ENCODE measurements at regions not wholly inside any gene's neighbourhood (a gene's known extent, or its start where the extent isn't known, plus 50 kb on each side); places are given as distances from the start of the nearest gene placed in this dataset.
A peak's percentile ranks its signal among the peaks of the same experiment; 100 is the strongest.

- ATAC-seq (ENCODE audit: low FRiP score): no peak
- WGBS, 2 donors: 87 to 93% methylated on average over 5 to 6 of the region's 6 CpGs
- intact Hi-C loops (cut with DNase I): no loop called here
Observed at GRCh38 chr13:111020546-111020945, 94.6 kb upstream of the ARHGEF7 start.

GRCh38 chr13:111020021-111020420 is 95.1 kb upstream of the ARHGEF7 start:
- DNase-seq: no peak
- intact Hi-C loops (cut with DNase I): no loop called here
- H3K36me3 ChIP-seq (ENCODE audit: control insufficient read depth in 1 of 2, insufficient read depth in 2 of 2, low read length in 1 of 2): no peaks in the 10 kb centered on the region
- H3K4me3 ChIP-seq (ENCODE audit: low read length in 2 of 2): no peak overlapping the region
- WGBS, 2 donors: 96 to 97% methylated on average over 24 of the region's 24 CpGs
- ATAC-seq (ENCODE audit: low FRiP score): no peak
- H3K9me3 ChIP-seq (ENCODE audit: control insufficient read depth, low read length): peaks cover 2% of the 10 kb centered on the region
- no peaks in the 10 kb centered on the region for H3K4me1 ChIP-seq (ENCODE audit: control insufficient read depth in 1 of 2, insufficient read depth in 2 of 2, low read length in 2 of 2)
- no peak overlapping the region for H3K27ac ChIP-seq (ENCODE audit: low read depth in 1 of 2, low read length in 2 of 2)
- no peaks in the 10 kb centered on the region for H3K27me3 ChIP-seq (ENCODE audit: control insufficient read depth in 1 of 2, insufficient read depth in 2 of 2, low read length in 1 of 2)

More at GRCh38 chr13:111020546-111020945, 94.6 kb upstream of the ARHGEF7 start:
- Histone ChIP-seq H3K4me3 (ENCODE audit: low read length in 2 of 2) (no peak overlapping the region), H3K9me3 (ENCODE audit: control insufficient read depth, low read length) (peaks cover 2% of the 10 kb centered on the region), H3K27me3 (ENCODE audit: control insufficient read depth in 1 of 2, insufficient read depth in 2 of 2, low read length in 1 of 2) (no peaks in the 10 kb centered on the region), H3K4me1 (ENCODE audit: control insufficient read depth in 1 of 2, insufficient read depth in 2 of 2, low read length in 2 of 2) (no peaks in the 10 kb centered on the region), H3K27ac (ENCODE audit: low read depth in 1 of 2, low read length in 2 of 2) (no peak overlapping the region), H3K36me3 (ENCODE audit: control insufficient read depth in 1 of 2, insufficient read depth in 2 of 2, low read length in 1 of 2) (no peaks in the 10 kb centered on the region)
- no peak for DNase-seq

- no peak for ATAC-seq (ENCODE audit: low FRiP score)
Observed at GRCh38 chr13:111017755-111018459, 97.2 kb upstream of the ARHGEF7 start.

GRCh38 chr13:111013196-111013595 is 98.3 kb upstream of the ANKRD10 start:
- intact Hi-C loops (cut with DNase I): loop anchor here in 1 of 2 donors (5.0 kb wide), 1 partner anchor 34 kb away; no protein-coding TSS in a partner anchor
- H3K4me3 ChIP-seq (ENCODE audit: low read length in 2 of 2): no peak overlapping the region
- H3K36me3 ChIP-seq (ENCODE audit: control insufficient read depth in 1 of 2, insufficient read depth in 2 of 2, low read length in 1 of 2): no peaks in the 10 kb centered on the region
- DNase-seq (no peak), ATAC-seq (ENCODE audit: low FRiP score) (no peak)
- H3K27ac ChIP-seq (ENCODE audit: low read depth in 1 of 2, low read length in 2 of 2): no peak overlapping the region
- whole genome bisulfite sequencing, 2 donors: 83 to 88% methylated on average over 3 of the region's 3 CpGs
- no peaks in the 10 kb centered on the region for H3K27me3 ChIP-seq (ENCODE audit: control insufficient read depth in 1 of 2, insufficient read depth in 2 of 2, low read length in 1 of 2)
- no peaks in the 10 kb centered on the region for H3K4me1 ChIP-seq (ENCODE audit: control insufficient read depth in 1 of 2, insufficient read depth in 2 of 2, low read length in 2 of 2)
- H3K9me3 ChIP-seq (ENCODE audit: control insufficient read depth, low read length): no peaks in the 10 kb centered on the region

More at GRCh38 chr13:111017755-111018459, 97.2 kb upstream of the ARHGEF7 start:
- Histone ChIP-seq H3K9me3 (ENCODE audit: control insufficient read depth, low read length) (peaks cover 2% of the 10 kb centered on the region), H3K4me3 (ENCODE audit: low read length in 2 of 2) (no peak overlapping the region), H3K36me3 (ENCODE audit: control insufficient read depth in 1 of 2, insufficient read depth in 2 of 2, low read length in 1 of 2) (no peaks in the 10 kb centered on the region), H3K27ac (ENCODE audit: low read depth in 1 of 2, low read length in 2 of 2) (no peak overlapping the region), H3K4me1 (ENCODE audit: control insufficient read depth in 1 of 2, insufficient read depth in 2 of 2, low read length in 2 of 2) (no peaks in the 10 kb centered on the region), H3K27me3 (ENCODE audit: control insufficient read depth in 1 of 2, insufficient read depth in 2 of 2, low read length in 1 of 2) (no peaks in the 10 kb centered on the region)
- no peak for DNase-seq
- intact Hi-C loops (cut with DNase I): no loop called here
- WGBS, 2 donors: 89 to 91% methylated on average over 26 of the region's 26 CpGs

- Histone ChIP-seq H3K27ac (ENCODE audit: low read depth in 1 of 2, low read length in 2 of 2) (no peak overlapping the region), H3K9me3 (ENCODE audit: control insufficient read depth, low read length) (no peaks in the 10 kb centered on the region), H3K4me1 (ENCODE audit: control insufficient read depth in 1 of 2, insufficient read depth in 2 of 2, low read length in 2 of 2) (peaks cover 0 to 3% of the 10 kb centered on the region in 2 donors), H3K36me3 (ENCODE audit: control insufficient read depth in 1 of 2, insufficient read depth in 2 of 2, low read length in 1 of 2) (no peaks in the 10 kb centered on the region), H3K4me3 (ENCODE audit: low read length in 2 of 2) (no peak overlapping the region), H3K27me3 (ENCODE audit: control insufficient read depth in 1 of 2, insufficient read depth in 2 of 2, low read length in 1 of 2) (no peaks in the 10 kb centered on the region)
- intact Hi-C loops (cut with DNase I): loop anchor here in 1 of 2 donors (5.0 kb wide), 1 partner anchor 35 kb away; no protein-coding TSS in a partner anchor
- DNase-seq (no peak), ATAC-seq (ENCODE audit: low FRiP score) (no peak)
- WGBS, 2 donors: 89 to 92% methylated on average over 3 of the region's 3 CpGs
Observed at GRCh38 chr13:111011899-111012298, 97.0 kb upstream of the ANKRD10 start.

- Histone ChIP-seq H3K9me3 (ENCODE audit: control insufficient read depth, low read length) (no peaks in the 10 kb centered on the region), H3K4me1 (ENCODE audit: control insufficient read depth in 1 of 2, insufficient read depth in 2 of 2, low read length in 2 of 2) (peaks cover 0 to 3% of the 10 kb centered on the region in 2 donors), H3K4me3 (ENCODE audit: low read length in 2 of 2) (no peak overlapping the region), H3K27ac (ENCODE audit: low read depth in 1 of 2, low read length in 2 of 2) (no peak overlapping the region), H3K36me3 (ENCODE audit: control insufficient read depth in 1 of 2, insufficient read depth in 2 of 2, low read length in 1 of 2) (no peaks in the 10 kb centered on the region), H3K27me3 (ENCODE audit: control insufficient read depth in 1 of 2, insufficient read depth in 2 of 2, low read length in 1 of 2) (no peaks in the 10 kb centered on the region)
- intact Hi-C loops (cut with DNase I): loop anchor here (5.0 kb wide), 2 partner anchors 91 to 136 kb away; partner anchors contain the start of gene ANKRD10 (in 1 of the 2)
- DNase-seq (no peak), ATAC-seq (ENCODE audit: low FRiP score) (no peak)
- 93% methylated on average over 6 of the region's 6 CpGs for WGBS, 2 donors
Observed at GRCh38 chr13:111008351-111008750, 93.5 kb upstream of the ANKRD10 start.

GRCh38 chr13:111007209-111007608 is 92.3 kb upstream of the ANKRD10 start:
- no peak for DNase-seq
- Histone ChIP-seq H3K9me3 (ENCODE audit: control insufficient read depth, low read length) (no peaks in the 10 kb centered on the region), H3K4me3 (ENCODE audit: low read length in 2 of 2) (no peak overlapping the region), H3K36me3 (ENCODE audit: control insufficient read depth in 1 of 2, insufficient read depth in 2 of 2, low read length in 1 of 2) (no peaks in the 10 kb centered on the region), H3K27me3 (ENCODE audit: control insufficient read depth in 1 of 2, insufficient read depth in 2 of 2, low read length in 1 of 2) (no peaks in the 10 kb centered on the region), H3K27ac (ENCODE audit: low read depth in 1 of 2, low read length in 2 of 2) (peak overlapping the region; percentile 89 to 98), H3K4me1 (ENCODE audit: control insufficient read depth in 1 of 2, insufficient read depth in 2 of 2, low read length in 2 of 2) (peaks cover 0 to 3% of the 10 kb centered on the region in 2 donors)
- WGBS, 2 donors: 47% methylated on average over 3 of the region's 3 CpGs
- intact Hi-C loops (cut with DNase I): loop anchor here (2.0 to 5.0 kb wide), 3 partner anchors 90 to 135 kb away; partner anchors contain the start of gene ANKRD10 (in 2 of the 2)
- ATAC-seq (ENCODE audit: low FRiP score): no peak

- ATAC-seq (ENCODE audit: low FRiP score) (peak; percentile 97), DNase-seq (peak; percentile 93)
- no peaks in the 10 kb centered on the region for H3K9me3 ChIP-seq (ENCODE audit: control insufficient read depth, low read length)
- no peaks in the 10 kb centered on the region for H3K36me3 ChIP-seq (ENCODE audit: control insufficient read depth in 1 of 2, insufficient read depth in 2 of 2, low read length in 1 of 2)
- WGBS, 2 donors: 4 to 5% methylated on average over 13 of the region's 13 CpGs
- no peaks in the 10 kb centered on the region for H3K27me3 ChIP-seq (ENCODE audit: control insufficient read depth in 1 of 2, insufficient read depth in 2 of 2, low read length in 1 of 2)
- intact Hi-C loops (cut with DNase I): loop anchor here (2.0 to 5.0 kb wide), 3 partner anchors 89 to 134 kb away; partner anchors contain the start of gene ANKRD10 (in 2 of the 2)
- H3K4me1 ChIP-seq (ENCODE audit: control insufficient read depth in 1 of 2, insufficient read depth in 2 of 2, low read length in 2 of 2): peaks cover 0 to 3% of the 10 kb centered on the region in 2 donors
- H3K4me3 ChIP-seq (ENCODE audit: low read length in 2 of 2): no peak overlapping the region
- H3K27ac ChIP-seq (ENCODE audit: low read depth in 1 of 2, low read length in 2 of 2): peak overlapping the region; percentile 89 to 98
Observed at GRCh38 chr13:111006506-111007031, 91.7 kb upstream of the ANKRD10 start.

All from aorta (tissue), 5 donors.